ENCODE measurements at regions not wholly inside any gene's neighbourhood (a gene's known extent, or its start where the extent isn't known, plus 50 kb on each side); places are given as distances from the start of the nearest gene placed in this dataset.
A peak's percentile ranks its signal among the peaks of the same experiment; 100 is the strongest.

- DNase-seq: no peak
Observed at GRCh38 chr6:169972736-169973135, 221.3 kb downstream of the ERMARD start.

DNA sequence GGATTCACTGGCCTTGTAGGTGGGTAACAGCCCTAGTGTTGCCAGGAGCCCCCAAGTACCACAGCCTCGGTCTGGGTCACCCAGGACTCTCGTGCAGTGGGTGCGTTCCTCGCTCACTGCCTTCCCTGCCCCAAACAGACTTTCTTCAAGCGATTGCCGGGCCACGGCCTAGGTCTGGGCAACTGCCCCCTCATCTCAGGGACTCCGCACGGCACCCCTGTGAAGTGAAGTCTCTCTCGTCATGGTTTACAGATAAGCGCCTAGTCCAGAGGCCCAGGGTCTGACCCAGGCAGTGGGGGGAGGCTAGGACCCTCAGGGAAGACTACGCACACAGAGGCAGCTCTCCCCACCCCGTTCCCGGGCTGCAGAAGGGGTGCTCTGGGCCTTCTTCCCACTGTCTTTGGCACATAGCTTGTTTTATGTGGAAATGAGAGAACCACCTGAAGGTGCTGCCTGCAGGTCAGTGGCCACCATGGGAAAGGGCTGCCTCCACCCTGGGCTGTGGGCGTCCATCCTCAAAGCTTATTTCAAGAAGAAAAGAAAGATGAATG, 220.8 kb downstream of the ERMARD start:
- DNase-seq: peak; percentile 53

DNA sequence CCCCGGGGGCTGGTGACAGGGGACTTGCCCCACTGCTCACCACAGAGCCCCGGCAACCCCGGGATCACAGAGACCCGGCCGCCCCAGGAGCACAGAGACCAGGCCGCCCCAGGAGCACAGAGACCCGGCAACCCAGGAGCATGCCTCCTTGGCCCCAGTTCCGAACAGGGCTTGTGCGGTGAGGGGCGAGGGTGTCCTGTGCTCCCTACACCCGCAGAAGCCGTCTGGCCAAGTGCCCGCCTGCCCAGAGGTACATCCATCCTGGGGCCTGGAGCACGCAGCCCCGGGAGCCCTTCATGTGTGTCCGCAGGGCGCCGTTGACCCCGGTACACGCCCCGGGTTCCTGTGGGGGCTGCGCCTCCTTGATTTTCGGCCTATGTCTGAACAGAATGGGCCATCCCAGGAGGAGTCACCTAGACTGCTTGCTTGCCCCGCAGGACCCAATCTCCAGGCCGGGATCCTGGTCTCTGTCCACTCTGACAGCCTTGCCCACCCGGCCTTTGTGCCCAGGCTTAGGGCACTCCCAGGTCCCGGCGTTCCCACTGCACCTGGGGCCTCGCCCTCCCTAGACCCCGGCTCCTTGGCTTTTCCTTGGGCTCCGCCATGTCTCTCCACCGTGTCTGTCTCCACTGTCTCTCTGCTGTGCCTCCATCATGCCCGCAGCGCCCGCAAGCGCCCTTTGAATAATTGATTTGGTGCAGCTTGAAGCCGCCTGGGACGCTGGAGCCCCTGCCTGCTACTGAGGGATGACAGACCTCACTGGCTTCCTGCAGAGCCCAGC, 219.8 kb downstream of the ERMARD start:
- DNase-seq: peak; percentile 56

GRCh38 chr6:169970306-169970988, 219.0 kb downstream of the ERMARD start:
- DNase-seq: peak; percentile 48

- DNase-seq: peak; percentile 56
Observed at GRCh38 chr6:169969372-169970099, 218.1 kb downstream of the ERMARD start.

GRCh38 chr6:169968541-169969270, 217.3 kb downstream of the ERMARD start:
- DNase-seq: no peak

GRCh38 chr6:169967687-169968086, 216.3 kb downstream of the ERMARD start:
- DNase-seq: no peak

- DNase-seq: no peak
Observed at GRCh38 chr6:169966312-169967181, 215.1 kb downstream of the ERMARD start.

DNA sequence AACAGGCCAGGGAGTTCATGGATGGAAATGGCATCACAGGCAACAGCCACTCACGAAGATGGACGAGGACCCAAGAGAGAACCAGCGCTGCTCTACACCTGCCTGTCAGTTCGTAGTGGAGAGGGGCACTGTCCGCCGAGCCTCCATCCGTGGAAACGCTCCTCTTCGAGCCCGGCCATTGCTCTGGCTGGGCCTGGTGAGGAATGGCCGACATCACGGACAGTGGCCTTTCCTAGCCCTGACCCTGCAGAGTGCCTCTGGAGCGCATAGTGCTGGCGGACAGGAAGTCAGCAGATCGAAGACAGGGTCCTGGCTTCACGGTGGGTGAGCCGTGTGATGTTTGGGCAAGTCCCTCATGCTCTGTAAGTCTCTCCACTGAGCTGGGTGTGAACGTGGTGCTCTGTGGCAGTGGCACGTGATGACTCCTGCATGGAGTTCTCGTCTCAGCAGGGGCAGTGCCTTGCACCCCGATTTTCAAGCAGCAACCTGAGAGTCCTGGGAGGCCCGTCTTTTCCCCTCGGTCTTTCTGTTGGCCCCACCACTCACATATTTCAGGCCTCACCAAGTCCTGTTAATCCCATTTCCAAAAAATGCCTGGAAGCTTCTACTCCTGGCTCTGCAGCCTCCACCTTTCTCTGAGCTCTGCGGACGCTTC, 214.4 kb downstream of the ERMARD start:
- DNase-seq: no peak

DNA sequence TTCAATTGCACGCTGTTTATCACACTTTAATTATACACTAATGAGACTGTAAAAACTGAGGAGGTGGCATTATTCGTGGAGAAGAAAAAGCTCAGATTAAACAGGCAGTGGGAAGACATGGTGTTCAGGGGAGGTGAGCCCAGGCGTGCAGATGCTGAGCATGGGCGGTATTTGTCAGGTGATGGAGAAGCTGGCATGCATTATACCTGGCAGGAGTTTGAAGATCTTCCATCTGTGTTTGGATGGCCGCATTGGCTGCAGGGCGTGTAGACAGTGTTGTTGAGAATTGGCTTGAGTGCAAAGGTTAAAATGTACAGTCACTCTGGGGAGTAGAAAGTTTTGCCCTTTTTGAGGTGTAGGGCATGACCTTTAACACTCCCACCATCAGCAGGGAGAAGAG, 213.8 kb downstream of the ERMARD start:
- DNase-seq: no peak

DNA sequence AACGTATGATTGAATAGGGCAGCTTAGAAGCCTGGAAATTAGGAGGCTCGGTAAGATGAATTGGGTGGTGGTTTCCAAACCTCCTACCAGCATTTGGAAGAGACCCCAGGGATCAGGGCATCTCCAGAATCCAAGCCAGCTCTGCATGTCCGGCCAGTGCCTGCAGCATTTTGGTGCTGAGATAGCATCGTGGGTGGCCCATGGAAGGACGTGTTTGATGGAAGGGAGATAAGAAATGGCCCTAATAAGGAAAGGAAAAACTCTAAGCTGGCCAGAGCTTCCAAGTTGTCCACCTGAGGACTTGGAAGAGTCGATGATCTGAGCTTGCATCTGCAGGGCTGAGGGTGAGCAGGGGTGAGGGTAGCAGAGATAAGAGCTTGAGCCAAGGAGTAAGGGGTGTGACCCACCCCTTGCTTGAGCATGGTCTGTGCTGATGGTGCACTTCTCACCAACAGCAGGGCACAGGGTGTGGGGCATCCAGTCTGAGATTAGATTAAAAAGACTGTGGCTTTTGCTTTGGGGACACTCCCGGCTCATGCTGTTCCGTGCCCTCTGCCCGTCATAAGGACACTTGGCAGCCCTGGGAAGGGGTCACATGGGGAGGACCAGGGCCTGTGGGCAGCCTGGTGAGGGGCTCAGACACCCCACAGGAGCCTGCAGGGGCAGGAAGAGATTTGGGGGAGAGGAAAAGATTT, 213.2 kb downstream of the ERMARD start:
- DNase-seq: peak; percentile 53

DNA sequence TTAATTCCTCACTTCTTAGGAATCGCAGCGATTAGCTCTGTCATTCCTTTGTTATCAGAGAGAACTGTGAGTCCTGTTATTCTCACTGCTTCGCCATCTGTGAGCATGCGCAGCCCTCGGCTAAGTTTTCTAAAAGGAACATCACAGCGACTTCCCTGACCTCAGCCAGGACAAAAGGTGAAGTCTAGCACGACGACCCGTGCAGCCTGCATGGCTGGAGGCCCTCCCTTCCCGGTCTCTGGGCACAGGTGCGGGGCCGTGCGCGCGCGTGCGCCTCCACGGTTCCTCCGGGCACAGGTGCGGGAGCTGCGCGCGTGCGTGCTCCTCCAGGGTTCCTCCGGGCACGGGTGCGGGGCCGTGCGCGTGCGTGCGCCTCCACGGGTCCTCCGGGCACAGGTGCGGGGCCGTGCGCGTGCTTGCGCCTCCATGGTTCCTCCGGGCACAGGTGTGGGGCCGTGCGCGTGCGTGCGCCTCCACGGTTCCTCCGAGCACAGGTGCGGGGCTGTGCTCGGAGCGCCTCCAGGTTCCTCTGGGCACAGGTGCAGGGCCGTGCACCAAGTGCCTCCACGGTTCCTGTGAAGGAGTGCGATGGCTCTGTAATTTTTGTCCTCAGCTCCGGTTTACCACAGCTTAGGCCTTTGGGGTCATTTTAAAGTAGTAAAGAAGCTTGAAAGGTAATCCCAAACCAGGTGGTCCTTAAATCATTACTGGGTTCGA, 212.3 kb downstream of the ERMARD start:
- DNase-seq: no peak

GRCh38 chr6:169962604-169963469, 211.4 kb downstream of the ERMARD start:
- DNase-seq: peak; percentile 58

DNA sequence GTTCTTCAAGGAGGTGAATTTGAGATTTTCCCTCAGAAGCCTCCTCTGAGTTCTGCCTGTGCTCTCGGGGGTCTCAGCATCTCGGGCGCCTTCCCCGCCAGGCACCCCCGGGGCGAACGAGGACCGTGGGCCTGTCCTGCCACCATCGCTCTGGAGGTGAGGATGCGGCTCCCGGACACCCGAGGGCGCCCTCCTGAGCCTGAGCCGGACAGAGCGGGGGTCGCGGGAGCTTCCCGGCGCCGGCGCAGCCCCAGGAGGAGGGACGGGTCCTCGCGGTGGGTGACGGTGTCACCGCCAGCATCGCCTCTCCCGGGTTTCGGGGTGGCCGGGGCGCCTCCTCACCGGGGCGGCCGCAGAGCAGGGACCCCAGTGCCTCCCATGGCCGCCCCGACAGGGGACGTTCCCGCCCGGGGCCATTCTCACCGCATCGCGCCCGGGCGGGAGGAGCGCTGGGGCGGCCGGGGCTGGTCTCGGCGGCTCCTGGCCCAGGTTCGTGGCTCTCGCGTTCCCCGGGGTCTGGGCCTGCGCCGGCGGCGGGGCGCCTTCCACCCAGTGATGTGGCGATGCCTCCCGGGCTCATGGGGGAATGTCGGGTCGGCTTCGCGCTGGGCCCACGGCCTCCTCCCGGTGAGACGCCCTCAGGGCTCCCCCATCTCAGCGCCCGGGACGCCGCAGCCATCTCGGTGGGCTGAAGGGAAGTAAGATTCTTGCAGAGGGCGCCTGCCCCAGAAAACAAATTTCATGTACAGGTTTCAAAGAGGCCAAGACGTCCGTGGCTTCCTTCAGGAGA, 210.5 kb downstream of the ERMARD start:
- peak; percentile 59 for DNase-seq

GRCh38 chr6:169960886-169961611, 209.6 kb downstream of the ERMARD start:
- DNase-seq: peak; percentile 48

- DNase-seq: no peak
Observed at GRCh38 chr6:169960521-169960885, 209.1 kb downstream of the ERMARD start.

DNA sequence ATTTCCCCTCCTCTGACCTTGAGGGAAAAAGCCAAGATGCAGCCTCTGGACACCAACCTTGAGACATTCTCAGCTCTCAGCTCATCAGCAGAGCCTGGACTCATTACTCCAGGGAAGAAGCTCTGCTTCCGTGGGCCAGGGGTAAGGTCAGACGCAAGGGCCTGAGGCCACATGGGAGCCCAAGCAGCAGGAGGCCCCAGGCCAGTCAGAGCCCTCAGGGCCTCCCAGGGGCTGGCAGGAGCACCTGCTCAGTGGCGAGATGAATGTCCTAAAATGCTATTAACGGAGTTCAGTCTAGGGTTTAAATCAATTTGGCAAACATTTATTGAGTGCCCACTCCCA, 208.6 kb downstream of the ERMARD start:
- peak; percentile 58 for DNase-seq

All from activated effector memory CD4-positive, alpha-beta T cell treated with anti-CD3 and anti-CD28 coated beads, Interleukin-2, amount 50 U/mL, for 16 hours (primary cell).